GM23338 (cell line): ENCODE measurements at regions not wholly inside any gene's neighbourhood (a gene's known extent, or its start where the extent isn't known, plus 50 kb on each side); places are given as distances from the start of the nearest gene placed in this dataset.

Experiments used
- ATAC-seq: fragments of 200-7000 bp; cut with Tn5 transposase; 3 replicates; pipeline ENCODE4 v1.9.1; 2020
- DNase-seq: peaks from one replicate; pipeline ENCODE4 v3.0.0-alpha.2; 2015; ENCODE audit warnings: low spot score
- H2AFZ ChIP-seq: fragments of 200-600 bp; sonication (generic); 2 replicates; pipeline ENCODE4 v1.8.0; 2016; ENCODE audit warnings: antibody characterized with exemption, mild to moderate bottlenecking, moderate library complexity
- H3F3A ChIP-seq: fragments of 200-600 bp; sonication (generic); replicated peaks from 2 replicates; pipeline ENCODE4 v1.8.0; 2017; ENCODE audit warnings: antibody characterized with exemption, mixed run types, low read depth
- H3K27ac ChIP-seq: fragments of 200-600 bp; sonication (generic); 2 replicates; pipeline ENCODE4 v1.6.1; 2016; ENCODE audit warnings: low read depth
- H3K27me3 ChIP-seq: fragments of 200-600 bp; sonication (generic); 2 replicates; pipeline ENCODE4 v1.8.0; 2016; ENCODE audit warnings: mild to moderate bottlenecking, mixed run types, moderate library complexity; ENCODE audit not compliant: insufficient read depth
- H3K36me3 ChIP-seq: fragments of 200-600 bp; sonication (generic); 2 replicates; pipeline ENCODE4 v1.8.0; 2016; ENCODE audit warnings: mild to moderate bottlenecking; ENCODE audit not compliant: insufficient read depth
- H3K4me1 ChIP-seq: fragments of 200-600 bp; sonication (generic); 2 replicates; pipeline ENCODE4 v1.8.0; 2016; ENCODE audit warnings: mild to moderate bottlenecking, moderate library complexity; ENCODE audit not compliant: insufficient read depth
- H3K4me2 ChIP-seq: fragments of 200-600 bp; sonication (generic); 2 replicates; pipeline ENCODE4 v1.7.1; 2017; ENCODE audit warnings: mixed run types
- H3K4me3 ChIP-seq: fragments of 200-600 bp; sonication (generic); 2 replicates; pipeline ENCODE4 v1.6.1; 2016; ENCODE audit warnings: mixed run types
- H3K79me2 ChIP-seq: fragments of 200-600 bp; sonication (generic); replicated peaks from 2 replicates; pipeline ENCODE4 v1.8.0; 2017; ENCODE audit warnings: mild to moderate bottlenecking; ENCODE audit not compliant: insufficient read depth
- H3K9me2 ChIP-seq: fragments of 200-600 bp; sonication (generic); 2 replicates; pipeline ENCODE4 v1.8.0; 2017; ENCODE audit not compliant: insufficient read depth
- H4K20me1 ChIP-seq: fragments of 200-600 bp; sonication (generic); replicated peaks from 2 replicates; pipeline ENCODE4 v1.8.0; 2017; ENCODE audit warnings: mild to moderate bottlenecking; ENCODE audit not compliant: insufficient read depth
- H3K27ac Mint-ChIP-seq: 2 replicates; pipeline ENCODE4 v1.8.0; 2020; ENCODE audit warnings: inconsistent platforms, mild to moderate bottlenecking, moderate library complexity, mixed read lengths
- H3K27me3 Mint-ChIP-seq: 3 replicates; pipeline ENCODE4 v1.8.0; 2022; ENCODE audit warnings: low read depth, mild to moderate bottlenecking, moderate library complexity, mixed read lengths, inconsistent platforms; ENCODE audit not compliant: insufficient read depth, poor library complexity
- H3K36me3 Mint-ChIP-seq: 3 replicates; pipeline ENCODE4 v1.8.0; 2021; ENCODE audit warnings: low read depth, mild to moderate bottlenecking, inconsistent platforms, moderate library complexity, mixed read lengths
- H3K4me1 Mint-ChIP-seq: 3 replicates; pipeline ENCODE4 v1.8.0; 2020; ENCODE audit warnings: mild to moderate bottlenecking, inconsistent platforms, mixed read lengths
- H3K4me3 Mint-ChIP-seq: 3 replicates; pipeline ENCODE4 v1.8.0; 2021; ENCODE audit warnings: moderate library complexity, mild to moderate bottlenecking, inconsistent platforms, mixed read lengths
- H3K9me3 Mint-ChIP-seq: 3 replicates; pipeline ENCODE4 v1.8.0; 2020; ENCODE audit warnings: moderate library complexity, mild to moderate bottlenecking, inconsistent platforms, mixed read lengths
- CREB1 ChIP-seq: fragments of 250-450 bp; sonication (Bioruptor Pico); IDR thresholded peaks from 2 replicates; pipeline ENCODE4 v1.5.0; 2020; ENCODE audit warnings: low read depth, mild to moderate bottlenecking, moderate library complexity
- EZH2 ChIP-seq: fragments of 200-600 bp; sonication (generic); IDR thresholded peaks from one replicate; pipeline ENCODE4 v1.8.0; 2017; ENCODE audit warnings: antibody characterized with exemption, mild to moderate bottlenecking, low read depth; ENCODE audit not compliant: unreplicated experiment
- EZH2phosphoT487 ChIP-seq: fragments of 200-600 bp; sonication (generic); IDR thresholded peaks from one replicate; pipeline ENCODE4 v1.8.1; 2018; ENCODE audit warnings: antibody characterized with exemption; ENCODE audit not compliant: unreplicated experiment
- TF ChIP-seq, protein P1 (sequence below): fragments of 250-450 bp; sonication (Bioruptor Pico); IDR thresholded peaks from 2 replicates; pipeline ENCODE4 v1.5.0; 2020; ENCODE audit warnings: mild to moderate bottlenecking, moderate library complexity

DNA sequence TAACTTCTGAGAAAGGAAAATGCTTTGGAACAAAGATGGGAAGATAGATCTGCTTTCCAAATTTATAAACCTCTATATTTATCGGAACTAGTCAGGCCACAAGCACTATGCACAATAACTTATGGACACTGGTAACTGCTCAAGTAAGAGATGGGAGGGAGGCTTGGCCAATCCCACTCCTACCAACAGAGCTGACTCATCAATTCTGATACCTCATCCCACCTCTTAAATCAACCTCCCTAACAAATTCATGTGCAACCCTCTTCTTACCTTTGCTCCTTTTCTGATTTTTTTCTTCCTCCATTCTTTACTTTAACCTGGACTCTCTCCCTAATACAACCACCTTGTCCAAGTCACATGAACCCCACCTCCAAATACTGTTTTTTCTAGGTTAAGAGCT, 289.9 kb upstream of the FAM241A start:
- no peak for DNase-seq
- H3K4me3 ChIP-seq: no peak overlapping the region
- H3K36me3 Mint-ChIP-seq: no peaks in the 10 kb centered on the region

More for the DNA sequence above, 289.9 kb upstream of the FAM241A start:
- Mint-ChIP-seq H3K27me3 (no peaks in the 10 kb centered on the region), H3K9me3 (no peaks in the 10 kb centered on the region), H3K4me1 (no peaks in the 10 kb centered on the region), H3K4me3 (no peak overlapping the region), H3K27ac (no peak overlapping the region)
- no peaks in the 10 kb centered on the region for H3K79me2 ChIP-seq
- no peaks in the 10 kb centered on the region for H3K36me3 ChIP-seq
- H3K27ac ChIP-seq: no peak overlapping the region
- no peaks in the 10 kb centered on the region for H3K27me3 ChIP-seq
- no peaks in the 10 kb centered on the region for H3K9me2 ChIP-seq
- no peak for TF ChIP-seq EZH2
- TF ChIP-seq, protein P1, sequence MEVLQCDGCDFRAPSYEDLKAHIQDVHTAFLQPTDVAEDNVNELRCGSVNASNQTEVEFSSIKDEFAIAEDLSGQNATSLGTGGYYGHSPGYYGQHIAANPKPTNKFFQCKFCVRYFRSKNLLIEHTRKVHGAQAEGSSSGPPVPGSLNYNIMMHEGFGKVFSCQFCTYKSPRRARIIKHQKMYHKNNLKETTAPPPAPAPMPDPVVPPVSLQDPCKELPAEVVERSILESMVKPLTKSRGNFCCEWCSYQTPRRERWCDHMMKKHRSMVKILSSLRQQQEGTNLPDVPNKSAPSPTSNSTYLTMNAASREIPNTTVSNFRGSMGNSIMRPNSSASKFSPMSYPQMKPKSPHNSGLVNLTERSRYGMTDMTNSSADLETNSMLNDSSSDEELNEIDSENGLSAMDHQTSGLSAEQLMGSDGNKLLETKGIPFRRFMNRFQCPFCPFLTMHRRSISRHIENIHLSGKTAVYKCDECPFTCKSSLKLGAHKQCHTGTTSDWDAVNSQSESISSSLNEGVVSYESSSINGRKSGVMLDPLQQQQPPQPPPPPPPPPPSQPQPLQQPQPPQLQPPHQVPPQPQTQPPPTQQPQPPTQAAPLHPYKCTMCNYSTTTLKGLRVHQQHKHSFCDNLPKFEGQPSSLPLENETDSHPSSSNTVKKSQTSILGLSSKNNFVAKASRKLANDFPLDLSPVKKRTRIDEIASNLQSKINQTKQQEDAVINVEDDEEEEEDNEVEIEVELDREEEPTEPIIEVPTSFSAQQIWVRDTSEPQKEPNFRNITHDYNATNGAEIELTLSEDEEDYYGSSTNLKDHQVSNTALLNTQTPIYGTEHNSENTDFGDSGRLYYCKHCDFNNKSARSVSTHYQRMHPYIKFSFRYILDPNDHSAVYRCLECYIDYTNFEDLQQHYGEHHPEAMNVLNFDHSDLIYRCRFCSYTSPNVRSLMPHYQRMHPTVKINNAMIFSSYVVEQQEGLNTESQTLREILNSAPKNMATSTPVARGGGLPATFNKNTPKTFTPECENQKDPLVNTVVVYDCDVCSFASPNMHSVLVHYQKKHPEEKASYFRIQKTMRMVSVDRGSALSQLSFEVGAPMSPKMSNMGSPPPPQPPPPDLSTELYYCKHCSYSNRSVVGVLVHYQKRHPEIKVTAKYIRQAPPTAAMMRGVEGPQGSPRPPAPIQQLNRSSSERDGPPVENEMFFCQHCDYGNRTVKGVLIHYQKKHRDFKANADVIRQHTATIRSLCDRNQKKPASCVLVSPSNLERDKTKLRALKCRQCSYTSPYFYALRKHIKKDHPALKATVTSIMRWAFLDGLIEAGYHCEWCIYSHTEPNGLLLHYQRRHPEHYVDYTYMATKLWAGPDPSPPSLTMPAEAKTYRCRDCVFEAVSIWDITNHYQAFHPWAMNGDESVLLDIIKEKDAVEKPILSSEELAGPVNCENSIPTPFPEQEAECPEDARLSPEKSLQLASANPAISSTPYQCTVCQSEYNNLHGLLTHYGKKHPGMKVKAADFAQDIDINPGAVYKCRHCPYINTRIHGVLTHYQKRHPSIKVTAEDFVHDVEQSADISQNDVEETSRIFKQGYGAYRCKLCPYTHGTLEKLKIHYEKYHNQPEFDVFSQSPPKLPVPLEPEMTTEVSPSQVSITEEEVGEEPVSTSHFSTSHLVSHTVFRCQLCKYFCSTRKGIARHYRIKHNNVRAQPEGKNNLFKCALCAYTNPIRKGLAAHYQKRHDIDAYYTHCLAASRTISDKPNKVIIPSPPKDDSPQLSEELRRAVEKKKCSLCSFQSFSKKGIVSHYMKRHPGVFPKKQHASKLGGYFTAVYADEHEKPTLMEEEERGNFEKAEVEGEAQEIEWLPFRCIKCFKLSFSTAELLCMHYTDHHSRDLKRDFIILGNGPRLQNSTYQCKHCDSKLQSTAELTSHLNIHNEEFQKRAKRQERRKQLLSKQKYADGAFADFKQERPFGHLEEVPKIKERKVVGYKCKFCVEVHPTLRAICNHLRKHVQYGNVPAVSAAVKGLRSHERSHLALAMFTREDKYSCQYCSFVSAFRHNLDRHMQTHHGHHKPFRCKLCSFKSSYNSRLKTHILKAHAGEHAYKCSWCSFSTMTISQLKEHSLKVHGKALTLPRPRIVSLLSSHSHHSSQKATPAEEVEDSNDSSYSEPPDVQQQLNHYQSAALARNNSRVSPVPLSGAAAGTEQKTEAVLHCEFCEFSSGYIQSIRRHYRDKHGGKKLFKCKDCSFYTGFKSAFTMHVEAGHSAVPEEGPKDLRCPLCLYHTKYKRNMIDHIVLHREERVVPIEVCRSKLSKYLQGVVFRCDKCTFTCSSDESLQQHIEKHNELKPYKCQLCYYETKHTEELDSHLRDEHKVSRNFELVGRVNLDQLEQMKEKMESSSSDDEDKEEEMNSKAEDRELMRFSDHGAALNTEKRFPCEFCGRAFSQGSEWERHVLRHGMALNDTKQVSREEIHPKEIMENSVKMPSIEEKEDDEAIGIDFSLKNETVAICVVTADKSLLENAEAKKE (CRISPR knock-in tag): no peak
- no peak for TF ChIP-seq EZH2phosphoT487
- no peak for TF ChIP-seq CREB1 (CRISPR knock-in tag)
- H3K4me2 ChIP-seq: no peak overlapping the region
- H2AFZ ChIP-seq: no peak overlapping the region
- no peaks in the 10 kb centered on the region for H3K4me1 ChIP-seq
- H4K20me1 ChIP-seq: no peaks in the 10 kb centered on the region
- H3F3A ChIP-seq: no peaks in the 10 kb centered on the region
- no peak for ATAC-seq
